ENCODE measurements at regions not wholly inside any gene's neighbourhood (a gene's known extent, or its start where the extent isn't known, plus 50 kb on each side); places are given as distances from the start of the nearest gene placed in this dataset.

DNA sequence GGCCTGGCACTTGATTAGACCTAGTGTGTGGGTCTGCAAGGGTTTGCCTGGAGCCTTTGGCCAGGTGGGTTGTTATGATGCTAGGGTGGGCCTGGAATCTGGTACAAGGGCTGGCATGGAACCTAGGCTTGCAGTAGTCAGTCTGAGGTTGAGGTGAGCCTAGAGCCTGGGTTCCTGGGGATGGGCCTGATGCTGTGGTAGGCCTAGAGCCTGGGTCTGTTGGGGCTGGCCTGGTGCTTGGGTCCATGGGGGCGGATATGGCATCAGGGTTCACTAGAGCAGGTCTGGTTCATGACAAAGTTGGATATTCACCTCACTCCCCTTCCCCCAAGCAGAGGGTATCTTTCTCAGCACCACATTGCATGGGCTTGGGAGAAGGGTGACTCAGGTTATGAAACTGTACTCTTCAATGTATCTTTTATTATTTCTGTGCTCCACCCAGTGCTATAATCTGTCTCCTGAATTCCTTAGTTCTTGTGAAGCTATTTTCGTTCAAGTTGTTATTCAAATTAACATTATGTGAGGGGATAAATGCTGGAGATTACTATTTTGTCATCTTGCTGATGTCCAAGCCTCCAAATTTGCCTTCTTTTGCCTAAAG lies 274.4 kb downstream of the NFKBIZ start:
- DNase-seq, result no peak

DNA sequence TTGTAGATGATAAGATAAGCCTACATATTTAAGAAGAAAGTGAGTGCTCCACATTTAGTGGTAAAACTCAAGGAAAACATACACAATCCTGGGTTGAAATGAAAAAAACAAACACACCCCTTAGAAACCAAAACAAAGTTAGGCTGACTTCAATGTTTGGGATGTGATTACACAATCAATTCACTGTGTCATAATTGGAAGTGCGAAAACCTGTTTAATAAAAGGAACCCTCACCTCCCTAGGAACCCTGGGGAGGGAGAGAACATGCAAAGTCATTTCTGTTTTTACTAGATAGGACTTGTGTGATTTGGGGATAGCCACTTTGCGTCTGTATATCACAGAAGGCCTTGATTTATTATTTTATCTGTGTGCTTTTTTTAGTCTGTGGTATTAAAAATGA lies 275.0 kb downstream of the NFKBIZ start:
- DNase-seq, result no peak

DNA sequence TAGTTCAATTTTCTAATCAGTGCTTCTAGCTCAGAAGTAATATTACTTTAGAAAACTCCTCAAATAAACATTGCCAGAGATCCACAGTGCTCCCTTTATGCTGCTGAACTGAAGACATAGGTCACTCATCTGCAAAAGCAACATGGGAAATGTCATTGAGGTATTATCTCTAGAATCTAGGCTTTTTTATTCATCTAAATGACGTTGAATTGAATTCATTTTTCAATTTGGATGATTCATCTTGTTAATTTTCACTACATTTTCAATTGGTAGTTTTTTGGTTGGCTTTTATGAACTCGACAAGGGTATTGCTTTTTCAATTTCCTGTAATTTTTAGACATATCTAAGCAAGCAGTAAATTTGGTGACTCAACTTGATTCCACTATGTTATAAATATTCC lies 275.4 kb downstream of the NFKBIZ start:
- DNase-seq, result no peak

DNA sequence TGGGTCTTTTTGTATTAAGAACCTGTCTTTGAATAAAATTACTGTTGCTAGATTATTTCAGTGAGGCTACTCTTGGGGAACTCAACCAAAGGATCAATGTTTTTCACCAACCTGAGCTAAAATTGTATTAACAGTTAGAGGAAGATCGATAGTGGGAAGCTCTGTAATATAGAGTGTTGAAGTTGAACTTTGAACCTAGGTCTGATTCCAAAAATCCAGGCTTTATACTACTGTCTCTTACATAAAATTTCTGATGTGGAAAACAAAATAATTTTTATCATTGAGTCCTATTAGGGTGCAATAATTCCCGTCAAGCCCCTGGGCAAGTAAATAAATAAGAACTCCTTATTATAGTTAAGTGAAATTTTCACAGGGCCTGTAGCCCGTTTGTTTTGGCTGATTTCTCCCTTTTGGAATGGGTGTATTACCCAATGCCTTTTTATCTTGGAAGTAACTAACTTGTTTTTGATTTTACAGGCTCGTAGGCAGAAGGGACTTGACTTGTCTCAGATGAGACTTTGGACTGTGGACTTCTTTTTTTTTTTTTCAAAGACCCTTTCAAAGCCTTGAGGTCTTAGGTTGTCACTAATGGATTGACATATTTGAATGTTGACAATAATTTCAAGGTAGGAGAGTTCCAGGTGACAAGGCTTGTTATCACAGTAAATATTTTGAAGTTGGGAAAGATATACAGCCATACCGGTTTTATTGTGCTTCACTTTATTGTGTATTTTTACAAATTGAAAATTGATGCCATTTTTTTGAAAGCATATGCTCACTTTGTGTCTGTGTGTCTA lies 276.1 kb downstream of the NFKBIZ start:
- DNase-seq, result no peak

DNA sequence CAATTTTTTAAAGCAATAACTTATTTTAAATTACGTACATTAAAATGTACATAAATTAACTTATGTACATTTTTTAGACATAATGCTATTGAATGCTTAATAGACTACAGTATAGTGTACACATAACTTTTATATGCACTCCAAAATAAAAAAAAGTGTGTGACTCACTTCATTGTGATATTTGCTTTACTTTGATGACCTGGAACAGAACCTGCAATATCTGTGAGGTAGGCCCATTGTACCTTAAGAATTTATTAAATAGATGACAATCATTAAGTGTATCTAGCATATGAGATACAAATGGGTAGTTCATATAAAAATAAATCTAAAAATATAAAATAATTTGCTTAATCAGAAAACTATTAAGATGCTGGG lies 276.7 kb downstream of the NFKBIZ start:
- no peak for DNase-seq

DNA sequence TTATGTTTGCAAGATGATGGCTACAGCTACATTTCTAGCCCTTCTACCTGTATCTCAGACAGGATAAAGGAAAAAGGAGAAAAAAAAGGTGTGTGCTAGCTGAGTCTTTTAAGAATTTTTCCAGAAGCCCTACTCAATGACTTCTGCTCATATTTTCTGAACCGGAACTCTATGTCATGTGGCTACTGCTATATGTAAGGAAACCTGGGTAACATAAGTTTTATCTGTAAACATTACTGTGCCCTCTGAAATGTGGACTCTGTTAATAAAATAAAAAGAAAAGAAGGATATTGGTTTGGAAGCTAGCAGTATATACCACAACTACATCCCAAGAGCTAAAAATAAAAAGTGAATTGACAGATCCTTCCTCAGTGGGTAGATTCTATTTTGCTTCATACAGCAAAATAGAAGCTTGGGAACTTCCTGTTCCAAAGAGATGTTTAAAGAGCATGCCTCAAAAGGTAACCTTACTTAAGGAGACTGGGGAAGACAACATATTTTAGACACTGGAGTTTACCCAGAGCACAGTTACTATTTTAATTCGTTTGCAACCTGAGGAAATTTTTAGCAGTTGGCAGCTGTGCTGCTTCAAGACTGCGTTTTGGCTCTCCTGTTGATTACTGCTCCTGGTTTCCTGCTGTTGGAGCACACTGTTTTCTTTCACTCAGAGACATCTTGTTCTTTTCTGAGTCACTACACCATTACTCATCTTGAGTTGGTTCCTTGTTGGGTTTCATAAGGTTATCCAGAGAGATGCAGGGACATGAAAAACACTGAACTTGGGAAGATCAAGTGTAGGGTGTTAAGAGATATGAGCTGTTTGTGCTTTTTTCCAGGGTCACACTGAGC lies 280.7 kb downstream of the NFKBIZ start:
- no peak for DNase-seq

DNA sequence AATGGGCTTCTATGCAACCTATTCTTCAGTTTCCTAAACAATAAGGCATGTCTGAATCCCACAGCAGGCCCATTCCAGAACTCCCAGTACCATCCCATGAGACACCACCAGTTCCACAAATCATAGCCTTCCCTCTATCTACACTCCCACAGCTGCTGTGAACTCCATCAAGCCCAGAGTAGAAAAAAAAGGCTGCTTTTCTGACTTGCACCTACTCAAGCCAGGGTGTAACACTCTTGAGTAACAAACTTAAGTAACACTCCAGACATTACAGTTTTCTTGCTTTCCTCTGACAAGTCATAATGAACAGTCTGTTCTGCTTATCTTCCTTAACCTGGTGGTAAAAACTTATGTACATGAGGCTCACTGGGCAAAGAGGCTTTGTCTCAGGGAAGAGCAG lies 283.1 kb downstream of the NFKBIZ start:
- DNase-seq, result no peak

DNA sequence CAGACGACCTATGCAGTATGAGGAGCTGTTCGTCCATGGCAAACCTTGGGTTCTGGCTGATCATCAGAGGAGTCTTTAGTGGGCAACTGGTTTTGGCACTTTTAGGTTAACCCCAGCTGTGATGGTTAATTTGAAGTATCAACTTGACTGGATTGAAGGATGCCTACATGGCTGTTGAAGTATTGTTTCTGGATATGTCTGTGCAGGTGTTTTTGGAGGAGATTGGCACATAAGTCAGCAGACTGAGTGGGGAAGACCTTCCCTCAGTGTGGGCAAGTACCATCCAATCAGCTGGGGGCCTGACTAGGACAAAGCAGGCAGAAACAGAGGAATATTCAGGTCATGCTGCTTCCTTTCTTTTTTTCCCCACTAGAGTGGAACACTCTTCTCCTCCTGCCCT lies 284.1 kb downstream of the NFKBIZ start:
- no peak for DNase-seq

DNA sequence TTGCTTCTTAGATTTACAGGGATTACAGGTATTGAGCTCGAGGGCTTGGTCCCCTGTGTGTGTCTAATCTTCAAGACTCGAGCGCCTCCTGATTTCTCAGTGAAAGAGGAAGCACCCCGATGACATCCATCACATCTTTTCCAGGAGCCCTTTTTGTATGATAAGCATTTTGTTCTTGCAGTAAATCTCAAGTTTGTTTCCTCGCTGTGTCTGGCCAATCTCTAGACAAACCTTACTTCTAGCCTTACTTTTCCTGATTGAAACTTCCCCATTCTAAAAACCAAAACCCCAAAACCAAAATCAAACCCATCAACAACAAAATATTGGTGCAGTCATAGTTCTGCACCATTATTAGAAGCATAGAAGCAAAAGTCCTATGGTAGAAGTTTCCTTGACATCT lies 286.0 kb downstream of the NFKBIZ start:
- DNase-seq, result no peak

DNA sequence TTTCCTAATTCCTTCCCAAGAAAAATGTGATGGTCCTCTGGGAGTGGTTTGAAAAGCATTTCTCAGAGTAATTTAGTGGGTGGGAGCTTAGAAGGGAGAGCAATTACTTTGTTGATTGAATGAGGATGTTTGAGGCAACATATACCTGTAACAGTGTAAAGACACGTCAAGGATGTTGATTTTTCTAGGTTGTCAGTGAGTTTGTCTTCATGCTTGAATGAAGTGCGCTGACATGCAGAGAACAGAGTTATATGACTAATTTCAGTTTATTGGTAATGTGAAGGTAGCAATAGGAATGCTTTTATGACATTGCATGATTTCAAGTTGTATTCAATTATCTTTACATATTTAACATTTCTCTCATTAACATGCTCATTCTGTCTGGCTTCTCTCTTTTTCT lies 286.9 kb downstream of the NFKBIZ start:
- no peak for DNase-seq

DNA sequence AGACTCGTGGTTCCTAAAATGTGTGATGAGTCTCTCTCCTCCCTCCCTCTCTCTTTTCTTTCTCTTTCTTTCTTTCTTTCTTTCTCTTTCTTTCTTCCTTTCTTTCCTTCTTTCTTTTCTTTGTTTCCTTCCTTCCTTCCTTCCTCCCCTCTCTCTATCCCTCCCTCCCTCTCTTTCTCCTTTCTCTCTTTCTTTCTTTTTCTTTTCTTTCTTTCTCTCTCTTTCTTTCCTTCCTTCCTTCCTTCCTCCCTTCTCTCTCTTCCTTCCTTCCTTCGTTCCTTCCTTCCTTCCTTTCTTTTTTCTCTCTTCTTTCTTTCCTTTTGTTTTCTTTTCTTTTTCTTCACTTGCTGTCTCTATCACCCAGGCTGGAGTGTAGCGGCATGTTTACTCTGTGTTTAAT lies 290.8 kb downstream of the NFKBIZ start:
- DNase-seq, result no peak

DNA sequence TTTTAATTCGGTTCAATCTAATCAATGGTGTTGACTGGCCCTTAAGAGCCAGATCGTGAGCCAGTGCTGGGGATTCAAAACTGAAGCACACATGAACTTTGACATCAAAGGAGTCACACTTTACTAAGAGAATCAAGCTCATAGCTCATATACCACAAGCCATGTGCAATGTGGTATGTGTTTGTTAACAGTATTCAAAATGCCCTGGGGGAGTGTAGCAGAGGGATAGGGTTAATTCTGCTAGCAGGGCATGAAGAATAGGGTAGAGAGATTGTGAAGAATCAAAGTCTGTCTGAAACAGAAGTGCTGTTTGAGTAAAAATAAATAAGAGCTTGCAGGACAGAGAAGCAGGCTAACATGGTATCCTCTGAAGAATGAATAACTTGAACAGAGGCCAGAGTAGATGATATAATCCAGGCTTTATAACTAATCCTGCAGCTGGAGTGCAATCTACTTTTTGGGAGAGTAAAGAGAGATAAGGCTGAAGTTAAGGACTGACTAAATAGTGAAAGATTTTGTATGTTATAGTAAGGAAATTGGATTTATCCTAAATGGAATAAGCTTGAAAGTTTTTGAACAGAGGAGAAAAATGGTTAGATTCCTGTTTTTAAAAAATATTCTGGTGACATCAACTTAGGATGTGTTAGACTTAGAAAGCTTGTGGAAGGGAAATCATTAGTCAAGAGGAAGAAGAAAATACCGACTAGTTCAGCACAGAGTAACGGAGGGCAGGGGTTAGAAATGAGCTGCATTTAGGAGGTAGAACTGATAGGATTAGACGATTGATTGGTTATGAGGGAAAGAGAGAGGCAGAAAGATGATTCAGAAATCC lies 292.0 kb downstream of the NFKBIZ start:
- no peak for DNase-seq

DNA sequence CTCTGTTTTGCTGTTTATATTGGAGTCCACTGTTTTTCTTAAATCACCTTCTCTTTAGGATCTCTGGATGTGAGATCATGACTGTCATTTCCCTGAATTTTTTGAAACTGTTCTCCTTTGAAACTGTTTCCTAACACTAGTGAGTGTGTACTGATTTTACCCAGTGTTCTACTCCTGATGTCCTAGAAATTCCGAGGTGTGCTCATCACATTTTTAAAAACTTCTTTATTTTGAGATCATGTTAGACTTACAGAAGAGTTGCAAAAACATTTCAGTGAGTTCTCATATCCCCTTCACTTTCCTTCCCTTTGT lies 292.6 kb downstream of the NFKBIZ start:
- no peak for DNase-seq

DNA sequence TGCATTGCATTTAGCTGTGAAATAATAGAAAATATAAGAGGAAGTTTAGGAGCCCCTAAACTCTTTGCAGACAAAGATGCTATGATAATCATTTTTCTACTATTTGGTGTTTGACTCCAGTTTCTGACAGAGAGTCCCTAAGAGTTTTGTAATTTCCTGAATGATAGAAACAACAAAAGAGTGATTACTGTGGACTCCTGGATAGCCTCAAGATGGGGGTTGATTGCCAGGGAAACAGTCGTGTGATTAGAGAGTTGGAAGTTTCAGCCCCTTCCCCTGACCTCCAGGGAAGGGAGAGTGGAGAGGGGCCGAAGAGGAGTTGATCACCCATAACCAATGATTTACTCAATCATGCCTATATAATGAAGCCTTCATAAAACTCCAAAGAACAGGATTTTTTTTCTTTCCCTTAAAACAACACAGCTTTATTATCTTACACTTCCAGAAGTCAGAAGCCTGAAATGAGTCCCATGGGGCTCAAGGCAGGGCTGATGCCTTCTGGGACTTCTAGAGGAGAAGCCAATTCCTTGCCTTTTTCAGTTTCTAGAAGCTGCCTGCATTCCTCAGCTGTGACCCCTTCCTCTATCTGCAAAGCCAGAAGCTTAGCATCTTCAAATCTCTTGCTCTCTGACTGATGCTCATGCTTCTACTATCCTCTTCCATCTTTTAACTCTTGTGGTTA lies 292.3 kb upstream of the ZPLD1 start:
- DNase-seq, result no peak

DNA sequence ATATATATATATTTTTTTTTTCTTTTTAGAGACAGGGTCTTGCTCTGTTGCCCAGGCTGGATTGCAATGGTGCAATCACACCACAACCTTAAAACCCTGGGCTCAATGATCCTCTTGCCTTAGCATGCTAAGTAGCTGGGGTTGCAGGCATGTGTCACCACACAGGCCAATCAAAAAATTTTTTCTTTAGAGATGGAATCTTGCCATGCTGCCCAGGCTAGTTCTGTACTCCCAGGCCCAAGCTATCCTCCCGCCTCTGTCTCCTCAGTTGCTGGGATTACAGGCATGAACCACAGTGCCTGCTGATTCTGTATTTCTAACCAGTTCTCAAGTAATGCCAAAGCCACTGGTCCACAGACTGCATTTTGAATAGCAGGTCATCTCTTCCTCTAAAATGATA lies 291.3 kb upstream of the ZPLD1 start:
- no peak for DNase-seq

DNA sequence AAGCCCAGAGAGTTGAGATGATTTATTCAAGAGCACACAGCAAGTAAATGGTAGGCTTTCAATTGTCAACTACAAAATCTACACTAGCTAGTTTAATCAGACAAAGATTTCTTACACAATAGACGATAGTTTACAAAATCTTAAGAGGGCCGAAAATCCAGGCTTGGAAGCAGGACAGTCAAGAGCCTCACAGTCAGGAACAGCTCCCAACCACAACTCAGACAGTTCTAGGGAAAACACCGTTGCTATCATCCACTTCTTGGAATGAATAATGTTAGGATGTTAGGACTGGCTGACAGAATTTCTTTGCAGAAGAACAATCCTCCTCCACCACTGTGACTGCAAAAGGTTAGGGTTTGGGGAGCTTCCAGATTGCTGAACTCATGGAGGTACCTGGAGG lies 290.8 kb upstream of the ZPLD1 start:
- DNase-seq, result no peak

DNA sequence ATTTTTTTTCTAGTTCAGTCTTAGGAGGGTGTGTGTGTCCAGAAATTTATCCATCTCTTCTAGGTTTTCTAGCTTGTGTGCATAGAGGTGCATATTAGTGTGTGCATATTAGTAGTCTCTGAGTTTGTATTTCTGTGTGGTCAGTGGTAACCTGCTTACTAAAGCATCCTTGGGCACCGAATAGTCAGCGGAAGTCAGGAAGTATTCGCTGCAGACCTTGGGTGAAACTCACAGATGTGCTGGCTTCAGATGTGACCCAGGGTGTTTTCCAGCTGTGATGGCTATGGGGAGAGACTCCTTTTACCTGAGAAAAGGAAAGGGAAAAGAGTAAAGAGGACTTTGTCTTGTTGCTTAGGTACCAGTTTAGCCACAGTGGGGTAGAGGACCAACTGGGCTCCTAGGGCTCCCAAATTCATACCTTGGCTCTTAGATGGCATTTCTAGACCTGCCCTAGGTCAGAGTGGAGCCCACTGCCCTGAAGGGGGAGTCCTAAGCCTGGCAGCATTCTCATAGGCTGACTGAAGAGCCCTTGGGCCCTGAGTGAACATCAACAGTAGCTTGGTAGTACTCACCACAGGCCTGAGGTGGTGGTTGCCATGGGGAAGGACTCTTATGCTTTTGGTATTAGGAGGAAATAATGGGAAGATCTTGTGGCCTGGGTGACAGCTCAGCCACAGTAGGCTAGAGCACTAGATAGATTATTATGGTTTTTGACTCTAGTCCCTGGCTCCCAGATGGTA lies 286.0 kb upstream of the ZPLD1 start:
- DNase-seq, result no peak

DNA sequence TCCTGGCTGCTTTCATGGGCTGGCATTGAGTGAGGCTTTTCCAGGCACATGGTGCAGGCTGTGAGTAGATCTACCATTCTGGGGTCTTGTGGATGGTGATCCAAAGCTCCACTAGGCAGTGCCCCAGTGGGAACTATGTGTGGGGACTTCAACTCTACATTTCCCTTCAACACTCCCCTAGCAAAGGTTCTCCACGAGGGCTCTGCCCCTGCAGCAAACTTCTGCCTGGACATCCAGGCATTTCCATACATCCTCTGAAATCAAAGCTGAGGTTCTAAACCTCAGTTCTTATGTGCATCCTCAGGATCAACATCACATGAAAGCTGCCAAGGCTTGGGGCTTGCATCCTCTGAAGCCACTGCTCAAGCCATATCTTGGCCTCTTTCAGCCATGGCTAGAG lies 282.9 kb upstream of the ZPLD1 start:
- no peak for DNase-seq

DNA sequence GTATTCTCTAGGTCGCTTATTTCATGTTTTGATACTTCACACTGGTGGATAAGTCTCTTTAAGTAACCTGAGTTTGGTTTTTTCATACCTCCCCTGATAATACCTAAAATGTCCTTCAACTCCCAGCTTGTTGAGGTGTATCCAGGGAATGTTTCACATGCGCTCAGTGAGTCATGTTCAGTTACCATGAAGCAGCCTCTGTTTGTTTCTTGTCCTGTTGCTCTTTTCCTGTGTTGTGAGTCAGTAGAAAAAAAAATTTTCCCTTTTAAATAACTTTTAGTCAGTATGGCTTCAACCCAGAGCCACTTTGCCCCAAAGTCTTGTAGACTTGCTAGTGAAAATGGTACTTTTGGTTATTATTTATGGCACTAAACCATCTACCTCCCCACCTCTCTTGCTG lies 278.4 kb upstream of the ZPLD1 start:
- DNase-seq, result no peak

DNA sequence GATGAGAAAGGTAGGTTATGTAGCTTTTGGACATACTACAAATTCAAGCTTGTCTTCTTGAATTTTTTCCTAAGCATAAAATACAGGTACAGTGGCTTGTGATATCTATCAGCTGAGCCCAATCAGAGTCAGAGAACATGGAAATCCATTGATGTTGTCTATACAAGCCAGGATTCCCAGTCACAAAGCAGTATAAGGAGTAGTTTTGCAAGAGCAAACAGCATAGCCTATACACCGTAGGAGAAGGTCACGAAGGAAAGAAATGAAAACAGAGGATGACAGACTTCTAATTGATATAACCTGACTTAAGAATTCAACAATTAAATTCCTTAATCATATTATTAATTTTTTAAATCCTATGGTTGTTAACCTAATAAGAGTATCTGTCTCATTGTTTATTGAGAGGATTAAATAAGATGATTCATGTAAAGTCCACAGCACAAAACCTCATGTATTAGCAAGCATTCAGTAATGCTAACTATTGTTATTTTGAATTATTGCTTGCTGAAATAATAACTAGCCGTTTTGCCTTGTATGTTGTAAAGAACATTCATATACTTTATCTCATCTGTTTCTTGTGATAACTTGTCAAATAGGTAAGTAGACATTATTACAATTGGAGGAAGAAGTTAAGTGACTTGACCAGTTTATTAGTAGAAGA lies 276.6 kb upstream of the ZPLD1 start:
- DNase-seq, result no peak

DNA sequence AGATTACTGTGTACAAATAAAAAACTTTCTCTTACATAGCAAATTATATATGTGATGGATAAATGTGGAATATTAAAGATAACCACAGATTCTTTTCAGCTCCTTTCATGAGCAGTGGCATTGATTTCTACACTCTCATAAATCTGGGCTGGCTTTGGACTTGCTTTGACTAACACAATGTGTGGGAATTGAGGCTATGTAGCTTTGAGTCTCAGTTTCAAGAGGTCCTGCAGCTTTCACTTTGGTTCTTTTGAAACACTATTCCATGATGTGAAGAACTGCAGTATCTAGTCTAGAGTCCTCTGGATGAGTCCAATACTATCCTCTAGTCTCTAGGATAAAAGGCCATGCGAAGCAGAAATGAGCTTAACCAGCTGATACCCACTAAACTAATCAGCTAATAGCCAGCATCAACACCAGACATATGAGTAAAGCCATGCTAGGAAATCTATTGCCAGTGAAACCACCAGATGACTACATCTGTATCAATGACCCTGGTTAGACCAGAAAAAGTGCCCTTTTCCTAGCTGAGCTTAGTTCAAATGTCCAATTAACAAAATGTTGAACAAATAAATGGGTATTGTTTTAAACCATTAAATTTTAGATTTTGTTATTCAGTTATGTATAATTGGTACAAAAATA lies 274.9 kb upstream of the ZPLD1 start:
- DNase-seq, result no peak
